ENCODE measurements at regions not wholly inside any gene's neighbourhood (a gene's known extent, or its start where the extent isn't known, plus 50 kb on each side); places are given as distances from the start of the nearest gene placed in this dataset.

GRCh38 chr5:38710627-38711026 lies 135.2 kb upstream of the OSMR start:
- Mint-ChIP-seq H3K4me1 (no peaks in the 10 kb centered on the region), H3K27ac (no peak overlapping the region), H3K4me3 (no peak overlapping the region), H3K36me3 (no peaks in the 10 kb centered on the region), H3K9me3 (peaks cover 0 to 2% (median 1%) of the 10 kb centered on the region in 3 donors), H3K27me3 (no peaks in the 10 kb centered on the region)

GRCh38 chr5:38712391-38712790 lies 133.4 kb upstream of the OSMR start:
- H3K27me3 Mint-ChIP-seq, result no peaks in the 10 kb centered on the region
- H3K4me3 Mint-ChIP-seq, result no peak overlapping the region
- no peaks in the 10 kb centered on the region for H3K4me1 Mint-ChIP-seq
- H3K27ac Mint-ChIP-seq, result no peak overlapping the region
- no peaks in the 10 kb centered on the region for H3K9me3 Mint-ChIP-seq
- H3K36me3 Mint-ChIP-seq, result no peaks in the 10 kb centered on the region

GRCh38 chr5:38714240-38714639 lies 131.6 kb upstream of the OSMR start:
- Mint-ChIP-seq H3K27me3 (peaks cover 1% of the 10 kb centered on the region), H3K36me3 (no peaks in the 10 kb centered on the region), H3K27ac (no peak overlapping the region), H3K9me3 (no peaks in the 10 kb centered on the region), H3K4me3 (no peak overlapping the region), H3K4me1 (no peaks in the 10 kb centered on the region)

GRCh38 chr5:38714703-38715355 lies 131.0 kb upstream of the OSMR start:
- no peak overlapping the region for H3K4me3 Mint-ChIP-seq
- peaks cover 1% of the 10 kb centered on the region for H3K27me3 Mint-ChIP-seq
- no peaks in the 10 kb centered on the region for H3K9me3 Mint-ChIP-seq
- H3K4me1 Mint-ChIP-seq, result no peaks in the 10 kb centered on the region
- H3K36me3 Mint-ChIP-seq, result no peaks in the 10 kb centered on the region
- H3K27ac Mint-ChIP-seq, result no peak overlapping the region

GRCh38 chr5:38715696-38716095 lies 130.1 kb upstream of the OSMR start:
- Mint-ChIP-seq H3K27me3 (peaks cover 1% of the 10 kb centered on the region), H3K4me3 (no peak overlapping the region), H3K27ac (no peak overlapping the region), H3K9me3 (no peaks in the 10 kb centered on the region), H3K36me3 (no peaks in the 10 kb centered on the region), H3K4me1 (no peaks in the 10 kb centered on the region)

- Mint-ChIP-seq H3K4me1 (no peaks in the 10 kb centered on the region), H3K27me3 (peaks cover 1% of the 10 kb centered on the region), H3K36me3 (no peaks in the 10 kb centered on the region), H3K4me3 (no peak overlapping the region), H3K27ac (no peak overlapping the region), H3K9me3 (no peaks in the 10 kb centered on the region)
Observed at GRCh38 chr5:38716516-38716915, 129.3 kb upstream of the OSMR start.

GRCh38 chr5:38718771-38719391 lies 126.9 kb upstream of the OSMR start:
- Mint-ChIP-seq H3K36me3 (no peaks in the 10 kb centered on the region), H3K4me3 (no peak overlapping the region), H3K27ac (no peak overlapping the region), H3K27me3 (peaks cover 1% of the 10 kb centered on the region), H3K4me1 (no peaks in the 10 kb centered on the region), H3K9me3 (no peaks in the 10 kb centered on the region)

GRCh38 chr5:38719403-38719802 lies 126.4 kb upstream of the OSMR start:
- no peak overlapping the region for H3K27ac Mint-ChIP-seq
- no peak overlapping the region for H3K4me3 Mint-ChIP-seq
- peaks cover 1% of the 10 kb centered on the region for H3K27me3 Mint-ChIP-seq
- H3K9me3 Mint-ChIP-seq, result no peaks in the 10 kb centered on the region
- H3K4me1 Mint-ChIP-seq, result no peaks in the 10 kb centered on the region
- H3K36me3 Mint-ChIP-seq, result no peaks in the 10 kb centered on the region

- Mint-ChIP-seq H3K9me3 (no peaks in the 10 kb centered on the region), H3K4me3 (no peak overlapping the region), H3K4me1 (no peaks in the 10 kb centered on the region), H3K27ac (no peak overlapping the region), H3K27me3 (peaks cover 1% of the 10 kb centered on the region), H3K36me3 (no peaks in the 10 kb centered on the region)
Observed at GRCh38 chr5:38719916-38720315, 125.9 kb upstream of the OSMR start.

GRCh38 chr5:38720554-38721361 lies 125.1 kb upstream of the OSMR start:
- peaks cover 1% of the 10 kb centered on the region for H3K27me3 Mint-ChIP-seq

GRCh38 chr5:38722918-38723317 lies 122.9 kb upstream of the OSMR start:
- Mint-ChIP-seq H3K27me3 (peaks cover 1% of the 10 kb centered on the region), H3K36me3 (peaks cover 1% of the 10 kb centered on the region), H3K27ac (no peak overlapping the region), H3K4me3 (no peak overlapping the region), H3K9me3 (peaks cover 0 to 3% (median 0%) of the 10 kb centered on the region in 3 donors), H3K4me1 (no peaks in the 10 kb centered on the region)

More at GRCh38 chr5:38720554-38721361, 125.1 kb upstream of the OSMR start:
- Mint-ChIP-seq H3K36me3 (no peaks in the 10 kb centered on the region), H3K4me3 (no peak overlapping the region), H3K27ac (no peak overlapping the region), H3K9me3 (no peaks in the 10 kb centered on the region), H3K4me1 (no peaks in the 10 kb centered on the region)

- Mint-ChIP-seq H3K4me1 (no peaks in the 10 kb centered on the region), H3K9me3 (peaks cover 0 to 3% (median 0%) of the 10 kb centered on the region in 3 donors), H3K4me3 (no peak overlapping the region), H3K36me3 (peaks cover 1% of the 10 kb centered on the region), H3K27me3 (no peaks in the 10 kb centered on the region), H3K27ac (no peak overlapping the region)
Observed at GRCh38 chr5:38723426-38723825, 122.4 kb upstream of the OSMR start.

GRCh38 chr5:38724301-38725030 lies 121.3 kb upstream of the OSMR start:
- Mint-ChIP-seq H3K36me3 (peaks cover 1% of the 10 kb centered on the region), H3K4me1 (no peaks in the 10 kb centered on the region), H3K27ac (no peak overlapping the region), H3K27me3 (no peaks in the 10 kb centered on the region), H3K9me3 (peaks cover 0 to 3% (median 0%) of the 10 kb centered on the region in 3 donors), H3K4me3 (no peak overlapping the region)

GRCh38 chr5:38725371-38725865 lies 120.4 kb upstream of the OSMR start:
- Mint-ChIP-seq H3K9me3 (peaks cover 0 to 3% (median 0%) of the 10 kb centered on the region in 3 donors), H3K27me3 (no peaks in the 10 kb centered on the region), H3K36me3 (peaks cover 1% of the 10 kb centered on the region), H3K4me1 (no peaks in the 10 kb centered on the region), H3K27ac (no peak overlapping the region), H3K4me3 (no peak overlapping the region)

GRCh38 chr5:38726279-38726678 lies 119.5 kb upstream of the OSMR start:
- no peak overlapping the region for H3K27ac Mint-ChIP-seq
- H3K4me3 Mint-ChIP-seq, result no peak overlapping the region
- H3K27me3 Mint-ChIP-seq, result no peaks in the 10 kb centered on the region
- H3K4me1 Mint-ChIP-seq, result no peaks in the 10 kb centered on the region
- H3K9me3 Mint-ChIP-seq, result peaks cover 0 to 3% (median 0%) of the 10 kb centered on the region in 3 donors
- peaks cover 1% of the 10 kb centered on the region for H3K36me3 Mint-ChIP-seq

Data from IgD-negative memory B cell (primary cell).